ENCODE measurements at regions not wholly inside any gene's neighbourhood (a gene's known extent, or its start where the extent isn't known, plus 50 kb on each side); places are given as distances from the start of the nearest gene placed in this dataset.

DNA sequence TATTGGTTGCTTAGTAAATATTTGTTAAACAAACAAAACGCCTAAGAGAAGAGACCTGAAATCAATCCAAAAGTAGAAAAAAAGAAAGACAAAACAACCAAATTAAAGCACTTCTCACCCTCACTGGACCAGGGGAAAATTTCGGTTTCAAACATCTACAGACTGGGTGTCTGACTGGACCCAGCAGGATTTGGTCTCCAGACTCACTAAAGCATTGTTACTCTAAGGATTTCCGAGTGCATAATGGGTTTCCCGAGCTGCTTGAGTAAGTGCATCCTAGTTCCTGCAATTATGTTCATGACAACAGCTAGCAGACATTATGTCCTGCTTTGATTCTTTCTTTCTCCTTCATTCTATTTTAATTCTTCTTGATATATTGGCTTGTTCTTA lies 51.8 kb upstream of the FAM3C start:
- no peak for DNase-seq (ENCODE audit: low spot score)

DNA sequence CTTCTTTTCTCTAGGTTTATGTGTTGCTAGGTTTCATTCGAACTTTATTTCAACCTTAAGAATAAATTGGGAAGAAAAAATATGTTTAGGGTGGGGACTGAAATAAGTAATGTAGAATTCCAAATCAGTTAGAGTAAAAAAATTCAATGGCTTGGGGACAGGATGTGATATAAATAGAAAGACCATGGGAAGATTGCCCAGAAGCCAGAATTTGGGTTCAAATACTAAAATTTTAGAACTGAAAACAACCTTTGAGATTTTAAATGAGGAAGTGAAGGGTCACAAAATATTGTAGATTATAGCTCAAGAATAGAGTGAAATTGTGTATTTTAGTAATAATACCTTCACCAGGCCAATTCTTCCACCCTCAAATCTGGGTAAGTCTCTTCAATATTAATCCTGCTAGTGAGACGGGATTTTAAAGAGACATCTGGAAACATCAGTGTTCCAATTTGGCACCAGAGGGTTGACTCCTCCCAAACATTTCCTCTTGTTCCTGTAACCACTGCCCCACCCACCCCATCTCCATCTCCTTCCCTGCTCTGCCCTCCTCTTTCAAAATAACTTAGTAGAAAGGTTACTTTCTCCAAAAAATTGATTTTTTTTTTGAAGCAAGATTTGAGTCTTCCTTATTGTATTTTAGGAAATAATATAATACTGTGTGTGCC lies 51.3 kb upstream of the FAM3C start:
- DNase-seq (ENCODE audit: low spot score): no peak

DNA sequence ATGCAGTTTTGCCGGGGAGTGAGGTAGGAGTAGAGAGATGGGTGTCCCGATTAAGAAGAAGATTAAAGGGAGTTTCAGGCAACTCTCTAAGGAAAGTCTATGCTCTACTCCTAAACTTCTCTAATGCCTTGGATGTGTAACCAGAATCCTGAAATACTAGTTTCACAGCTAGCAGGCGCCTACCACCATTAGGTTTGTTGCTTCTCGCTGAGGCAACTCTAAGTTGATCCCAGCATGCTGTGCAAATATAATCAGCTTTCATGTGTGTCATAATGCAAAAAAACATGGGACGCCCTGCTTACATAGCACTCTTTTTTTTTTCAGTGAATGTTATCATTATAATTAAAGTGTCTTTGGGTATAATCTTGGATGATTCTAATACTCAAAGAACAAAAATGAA lies 50.4 kb upstream of the FAM3C start:
- no peak for DNase-seq (ENCODE audit: low spot score)
